Endothelial cell of umbilical vein (primary cell): ENCODE measurements at regions not wholly inside any gene's neighbourhood (a gene's known extent, or its start where the extent isn't known, plus 50 kb on each side); places are given as distances from the start of the nearest gene placed in this dataset.

Experiments
- BruUV-seq: library from RNA; stranded (reverse); fragments of 400-500 nt; replicated peaks from 2 replicates; lab custom pipeline; 2021; lab: Mats Ljungman, UMichigan
- CTCF ChIA-PET: fragments of 300-600, 350-600 bp; sonication (Branson Sonifier 250); formaldehyde crosslinking; loops from one replicate; lab custom pipeline; 2021; ENCODE audit warnings: antibody characterized with exemption, inconsistent platforms; lab: Charles Lee
- POLR2A ChIA-PET: fragments of 300-600, 350-600 bp; sonication (Branson Sonifier 250); formaldehyde crosslinking; loops from one replicate; lab custom pipeline; 2021; ENCODE audit warnings: antibody characterized with exemption, inconsistent platforms; lab: Charles Lee
- DNase-seq: peaks from one replicate; pipeline ENCODE4 v3.0.0-alpha.2; 2011; ENCODE audit warnings: low read depth, low spot score
- FAIRE-seq: peaks from 2 replicates; lab custom pipeline; 2011; peaks lifted over from hg19 to GRCh38; lab: Jason Lieb, UNC
- H2AFZ ChIP-seq: 2 replicates; pipeline ENCODE4 v1.6.0; 2012; ENCODE audit warnings: low read depth, low read length, control low read depth, inconsistent platforms
- H3K27ac ChIP-seq: 2 replicates; pipeline ENCODE4 v1.5.1; 2011; ENCODE audit warnings: low read depth, mild to moderate bottlenecking, control low read depth, low read length, moderate library complexity; ENCODE audit not compliant: insufficient read depth
- H3K27me3 ChIP-seq, 2 experiments: 2 replicates each; pipeline versions ENCODE4 v1.6.0 to v1.6.1; 2011; ENCODE audit warnings: low read length in 2 of 2, mixed read lengths in 1 of 2; ENCODE audit not compliant: control insufficient read depth in 2 of 2, insufficient read depth in 2 of 2
- H3K36me3 ChIP-seq, 2 experiments: 2 replicates in 1 of 2; 3 replicates in 1 of 2; pipeline ENCODE4 v1.5.1; 2011; ENCODE audit warnings: low read length in 2 of 2, mild to moderate bottlenecking in 1 of 2, moderate library complexity in 1 of 2; ENCODE audit not compliant: control insufficient read depth in 2 of 2, insufficient read depth in 2 of 2; ENCODE audit errors: extremely low read depth in 1 of 2
- H3K4me1 ChIP-seq: 3 replicates; pipeline ENCODE4 v1.5.1; 2011; ENCODE audit warnings: mild to moderate bottlenecking, low read length; ENCODE audit not compliant: control insufficient read depth, insufficient read depth; ENCODE audit errors: extremely low read depth
- H3K4me2 ChIP-seq: 2 replicates; pipeline ENCODE4 v1.6.1; 2011; ENCODE audit warnings: low read length, control low read depth, mixed read lengths; ENCODE audit not compliant: insufficient read depth
- H3K4me3 ChIP-seq, 3 experiments: fragments of 200-600 bp in 1 of 3; sonication (generic), shearing (Covaris generic) in 1 of 3; replicated peaks in 1 of 3; 2 replicates each; pipeline ENCODE4 v1.5.1; 2011 to 2016; ENCODE audit warnings: control low read depth in 3 of 3, low read length in 3 of 3, mild to moderate bottlenecking in 2 of 3, inconsistent platforms in 1 of 3, low read depth in 1 of 3, moderate library complexity in 1 of 3; ENCODE audit not compliant: insufficient read depth in 1 of 3
- H3K79me2 ChIP-seq: 2 replicates; pipeline ENCODE4 v1.6.0; 2012; ENCODE audit warnings: low read length, inconsistent platforms; ENCODE audit not compliant: control insufficient read depth, insufficient read depth
- H3K9ac ChIP-seq: replicated peaks from 2 replicates; pipeline ENCODE3; 2011; ENCODE audit warnings: low read length, control low read depth; ENCODE audit not compliant: insufficient read depth; ENCODE audit errors: extremely low read depth
- H3K9me1 ChIP-seq: replicated peaks from 3 replicates; pipeline ENCODE4 v1.6.0; 2011; ENCODE audit warnings: mild to moderate bottlenecking, low read length; ENCODE audit not compliant: control insufficient read depth, insufficient read depth; ENCODE audit errors: extremely low read depth
- H3K9me3 ChIP-seq: replicated peaks from 2 replicates; pipeline ENCODE4 v1.5.1; 2012; ENCODE audit warnings: low read length, inconsistent platforms; ENCODE audit not compliant: control insufficient read depth, insufficient read depth
- H4K20me1 ChIP-seq: replicated peaks from 2 replicates; pipeline ENCODE3; 2011; ENCODE audit warnings: mild to moderate bottlenecking, low read length; ENCODE audit not compliant: control insufficient read depth, insufficient read depth; ENCODE audit errors: extremely low read depth
- CTCF ChIP-seq, 2 donors: IDR thresholded peaks; 1 replicate in 1 of 2; 2 replicates in 1 of 2; pipeline ENCODE4 v1.5.1; 2011; ENCODE audit warnings: low read length in 2 of 2, mild to moderate bottlenecking in 2 of 2, moderate library complexity in 2 of 2, control low read depth in 1 of 2, inconsistent platforms in 1 of 2, low read depth in 1 of 2; ENCODE audit not compliant: insufficient read depth in 1 of 2; ENCODE audit errors: extremely low read depth in 1 of 2
- EZH2 ChIP-seq: IDR thresholded peaks from 2 replicates; pipeline ENCODE4 v1.6.1; 2012; ENCODE audit warnings: borderline replicate concordance, low read depth, mild to moderate bottlenecking, moderate library complexity, low read length, inconsistent platforms; ENCODE audit not compliant: severe bottlenecking
- FOS ChIP-seq: IDR thresholded peaks from 2 replicates; pipeline ENCODE4 v1.6.1; 2011; ENCODE audit warnings: mild to moderate bottlenecking, low read length, moderate library complexity, borderline replicate concordance; ENCODE audit not compliant: insufficient read depth
- JUN ChIP-seq: IDR thresholded peaks from 2 replicates; pipeline ENCODE4 v1.6.1; 2011; ENCODE audit warnings: borderline replicate concordance, low read depth; ENCODE audit not compliant: insufficient read length, insufficient read depth
- MAX ChIP-seq: IDR thresholded peaks from 2 replicates; pipeline ENCODE4 v1.6.1; 2011; ENCODE audit not compliant: insufficient read depth, insufficient read length
- MYC ChIP-seq: IDR thresholded peaks from one replicate; pipeline ENCODE4 v1.6.1; 2011; ENCODE audit warnings: mild to moderate bottlenecking, low read depth, low read length
- POLR2A ChIP-seq: IDR thresholded peaks from 2 replicates; pipeline ENCODE4 v1.6.1; 2012; ENCODE audit warnings: low read depth, mild to moderate bottlenecking, control low read depth, low read length
- POLR2AphosphoS5 ChIP-seq: IDR thresholded peaks from 2 replicates; pipeline ENCODE4 v1.6.1; 2012; ENCODE audit warnings: low read depth, mild to moderate bottlenecking, control low read depth, low read length, moderate library complexity; ENCODE audit not compliant: insufficient read depth
- dilution Hi-C: fragments of 300-500 bp; cut with MboI; formaldehyde crosslinking; loops from one replicate; pipeline ENCODE4 v1.15.0; 2019; ENCODE audit warnings: low sequenced_read_pairs; ENCODE audit not compliant: extremely low pct_ligation_motif_present
- intact Hi-C: fragments of 100-400 bp; cut with micrococcal nuclease; formaldehyde crosslinking; loops from one replicate; pipeline ENCODE4 v1.10.0; 2022

GRCh38 chr15:96262549-96263489, 67.7 kb upstream of the NR2F2 start:
- dilution Hi-C loops, result no loop called here
- no peak overlapping the region for H2AFZ ChIP-seq
- ChIA-PET CTCF (interaction anchor here (1.0 kb wide), 1 partner anchor 28 kb away, joined by 3 read pairs; no protein-coding TSS in a partner anchor), POLR2A (no interaction called here)
- H3K36me3 ChIP-seq, result no peaks in the 10 kb centered on the region
- no peaks in the 10 kb centered on the region for H3K9me3 ChIP-seq
- intact Hi-C loops, result no loop called here
- H3K4me1 ChIP-seq, result peaks cover 13% of the 10 kb centered on the region
- no TSS peak for BruUV-seq
- H3K27ac ChIP-seq, result no peak overlapping the region
- DNase-seq, result no peak
- no peaks in the 10 kb centered on the region for H3K27me3 ChIP-seq
- no peak overlapping the region for H3K9ac ChIP-seq
- no peaks in the 10 kb centered on the region for H4K20me1 ChIP-seq
- no peaks in the 10 kb centered on the region for H3K9me1 ChIP-seq
- H3K4me3 ChIP-seq, result no peak overlapping the region
- H3K4me2 ChIP-seq, result no peak overlapping the region
- FAIRE-seq, result no peak
- H3K79me2 ChIP-seq, result no peaks in the 10 kb centered on the region
- TF ChIP-seq JUN, result no peak
- TF ChIP-seq MAX, result no peak
- TF ChIP-seq FOS, result no peak
- no peak for TF ChIP-seq EZH2
- TF ChIP-seq CTCF (IDR thresholded peaks at IDR 0.05; ENCODE audit: extremely low read depth in 1 of 2, insufficient read depth in 1 of 2, low read depth in 1 of 2, low read length in 2 of 2), result no peak
- no peak for TF ChIP-seq POLR2A
- no peak for TF ChIP-seq POLR2AphosphoS5
- no peak for TF ChIP-seq MYC
